Stomach (tissue), 4 donors: ENCODE measurements at regions not wholly inside any gene's neighbourhood (a gene's known extent, or its start where the extent isn't known, plus 50 kb on each side); places are given as distances from the start of the nearest gene placed in this dataset.

Source experiments
- CTCF ChIP-seq, 7 experiments: fragments of 450-650 bp in 4 of 7; fragments of 200-600 bp in 3 of 7; sonication (generic) in 3 of 7; IDR thresholded peaks; one replicate each; pipeline ENCODE4 v1.5.1; 2016 to 2019; ENCODE audit warnings: antibody characterized with exemption in 7 of 7, control low read depth in 2 of 7, mild to moderate bottlenecking in 1 of 7
- POLR2A ChIP-seq, 4 donors: fragments of 450-650 bp; IDR thresholded peaks; one replicate each; pipeline ENCODE4 v1.6.1; 2016; ENCODE audit warnings: antibody characterized with exemption in 4 of 4, control low read depth in 2 of 4, mild to moderate bottlenecking in 1 of 4, moderate library complexity in 1 of 4
- POLR2AphosphoS5 ChIP-seq, 3 donors: sonication (generic); formaldehyde crosslinking; IDR thresholded peaks; one replicate each; pipeline ENCODE4 v1.6.1; 2016; ENCODE audit warnings: antibody characterized with exemption in 3 of 3

GRCh38 chr16:74094962-74095361, 201.7 kb upstream of the PSMD7 start:
- no peak for TF ChIP-seq POLR2A (IDR thresholded peaks at IDR 0.05)
- no peak for TF ChIP-seq CTCF (IDR thresholded peaks at IDR 0.05)
- TF ChIP-seq POLR2AphosphoS5 (IDR thresholded peaks at IDR 0.05), result no peak
